ENCODE measurements at regions not wholly inside any gene's neighbourhood (a gene's known extent, or its start where the extent isn't known, plus 50 kb on each side); places are given as distances from the start of the nearest gene placed in this dataset.

DNA sequence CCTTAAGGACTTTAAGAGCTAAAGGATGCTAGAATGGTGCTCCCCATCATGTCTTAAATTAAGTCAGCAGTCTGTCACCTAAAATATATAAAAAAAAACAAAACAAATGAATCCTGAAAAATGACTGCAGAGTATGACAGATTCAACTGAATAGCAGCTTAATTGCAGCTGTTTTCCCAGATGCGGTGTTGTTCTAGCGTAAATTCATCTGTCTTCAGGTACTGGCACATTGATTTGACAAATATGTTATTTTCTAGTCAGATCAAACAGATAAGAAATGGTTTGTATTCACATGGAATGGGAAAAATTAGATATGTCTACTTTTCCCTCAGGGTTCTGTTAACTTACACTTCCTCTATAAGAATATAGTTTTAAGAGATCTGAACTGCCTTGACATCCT lies 211.7 kb downstream of the NAF1 start:
- no peak for DNase-seq
- ATAC-seq: no peak
- intact Hi-C loops (cut with micrococcal nuclease): no loop called here

DNA sequence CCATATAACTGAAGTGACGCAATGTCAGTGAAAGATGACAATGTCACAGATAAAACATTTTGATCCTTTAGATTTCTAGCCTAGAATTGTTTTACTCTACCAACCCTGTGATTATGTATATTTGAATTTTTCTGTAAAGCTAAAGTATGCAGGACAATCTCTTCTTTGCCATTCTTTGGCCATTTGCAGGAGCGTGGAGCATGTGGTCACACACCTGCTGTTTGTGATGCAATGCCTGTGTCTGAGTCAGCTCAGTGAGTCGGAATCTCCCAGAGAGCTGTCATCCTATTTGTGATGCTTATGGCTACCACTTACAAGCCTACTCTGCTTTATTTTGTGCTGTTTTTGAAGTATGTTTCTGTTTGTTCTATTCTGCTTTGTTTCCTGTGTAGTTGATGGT lies 214.5 kb downstream of the NAF1 start:
- intact Hi-C loops (cut with micrococcal nuclease): no loop called here
- DNase-seq (no peak), ATAC-seq (no peak)

DNA sequence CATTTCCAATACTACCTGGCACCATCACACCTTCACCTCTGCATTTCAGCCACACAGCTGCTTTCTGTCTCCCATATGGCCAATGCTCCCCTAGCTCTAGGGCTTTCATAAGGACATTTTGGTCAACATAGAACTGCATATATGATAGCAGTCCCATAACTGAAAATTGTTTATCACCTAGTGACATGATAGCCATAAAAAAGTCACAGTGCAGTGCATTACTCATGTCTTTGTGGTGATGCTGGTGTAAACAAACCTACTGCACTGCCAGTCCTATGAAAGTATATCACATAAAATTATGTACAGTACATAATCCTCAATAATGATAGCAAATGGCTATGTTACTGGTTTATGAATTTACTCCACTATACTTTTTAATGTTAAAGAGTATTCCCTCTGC lies 221.0 kb downstream of the NAF1 start:
- intact Hi-C loops (cut with micrococcal nuclease): no loop called here

DNA sequence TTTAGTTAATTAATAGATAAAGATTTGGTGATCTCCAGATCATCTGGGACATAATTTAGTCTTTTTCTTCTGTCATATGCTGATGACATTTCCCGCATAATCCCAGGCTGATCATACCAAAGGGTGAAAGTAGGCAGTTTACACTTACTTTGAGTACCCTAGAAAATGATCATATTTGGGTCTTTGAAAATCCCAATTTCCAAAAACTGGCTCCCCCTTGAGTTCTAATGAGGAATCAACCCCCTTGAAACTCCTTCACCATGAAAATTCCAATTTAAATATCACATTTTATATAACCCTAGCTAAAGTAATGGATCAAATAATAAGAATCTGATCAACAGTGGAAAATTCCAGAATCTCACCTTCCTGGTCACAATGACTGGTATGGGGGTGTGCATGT lies 223.4 kb downstream of the NAF1 start:
- ATAC-seq: no peak
- no peak for DNase-seq
- intact Hi-C loops (cut with micrococcal nuclease): no loop called here

More for the DNA sequence above, 221.0 kb downstream of the NAF1 start:
- no peak for DNase-seq
- ATAC-seq: no peak

DNA sequence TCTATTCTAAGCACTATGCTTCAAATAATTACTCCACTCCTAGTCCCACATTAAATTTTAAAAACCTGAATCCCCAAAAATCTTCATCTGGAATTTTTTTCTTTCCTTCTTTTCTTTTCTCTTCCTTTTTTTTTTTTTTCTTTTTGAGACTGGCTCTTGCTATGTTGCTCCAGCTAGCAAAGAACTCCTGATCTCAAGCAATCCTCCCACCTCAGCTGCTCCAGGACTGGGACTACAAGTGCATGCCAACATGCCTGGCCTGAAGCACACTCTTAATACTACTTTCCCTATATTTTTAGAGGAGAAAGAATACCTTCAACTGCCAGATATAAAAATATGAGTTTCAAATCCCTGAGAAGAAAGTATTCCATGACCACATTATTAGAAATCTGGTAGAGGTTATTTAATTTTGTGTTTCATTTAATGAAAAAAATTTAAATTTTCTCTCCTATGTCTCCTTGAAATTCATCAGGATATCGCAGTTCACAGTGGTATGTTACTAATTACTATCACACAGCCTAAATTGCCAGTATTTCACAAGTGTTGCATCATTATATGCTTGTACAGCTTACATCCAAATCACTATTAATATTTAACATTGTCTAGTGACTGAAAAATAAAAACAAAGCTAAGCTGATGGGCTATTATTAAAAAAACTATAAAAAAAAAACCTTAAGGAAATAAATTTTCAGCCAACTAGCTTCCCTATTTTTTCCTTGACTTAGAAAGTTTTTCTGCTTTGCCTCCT lies 227.8 kb downstream of the NAF1 start:
- ATAC-seq: no peak
- intact Hi-C loops (cut with micrococcal nuclease): no loop called here
- no peak for DNase-seq

DNA sequence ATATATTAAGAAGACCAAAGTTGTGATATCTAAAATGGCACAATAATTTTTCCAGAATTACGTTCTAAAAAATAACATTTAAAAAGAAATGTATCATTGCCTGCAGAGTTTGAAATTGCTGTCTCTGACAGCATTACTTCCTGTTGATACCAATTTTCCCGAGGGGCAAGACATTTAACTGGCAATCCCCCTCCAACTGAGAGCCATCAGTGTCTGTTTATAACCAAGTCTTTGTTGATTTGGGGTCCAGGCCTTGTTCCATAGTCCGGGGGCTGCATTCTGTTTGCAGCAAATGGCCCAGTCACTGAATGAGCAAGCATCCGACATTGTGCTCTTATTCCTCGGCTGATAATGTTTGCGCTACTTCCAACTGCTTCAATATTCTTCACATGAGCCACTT lies 231.5 kb downstream of the NAF1 start:
- ATAC-seq (no peak), DNase-seq (no peak)
- intact Hi-C loops (cut with micrococcal nuclease): no loop called here

DNA sequence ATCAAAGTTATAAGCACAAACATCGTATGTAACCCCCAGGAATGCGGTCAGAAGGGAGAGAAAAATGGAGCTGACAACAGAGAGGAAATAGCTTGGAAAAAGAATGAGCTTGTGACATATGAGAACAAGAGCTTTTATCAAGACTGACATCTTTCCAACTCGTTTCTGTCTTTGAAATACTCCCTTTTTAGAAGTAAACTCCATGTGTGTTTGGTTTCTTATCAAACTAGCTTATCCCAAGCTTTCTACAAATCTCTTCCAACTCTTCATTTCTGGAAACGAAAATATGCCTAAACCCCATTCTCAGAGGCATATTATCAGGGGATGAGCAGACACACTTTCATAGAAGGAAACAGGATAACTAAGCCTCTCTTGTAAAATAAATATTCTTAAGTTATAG lies 235.4 kb downstream of the NAF1 start:
- ATAC-seq (no peak), DNase-seq (no peak)
- intact Hi-C loops (cut with micrococcal nuclease): no loop called here

DNA sequence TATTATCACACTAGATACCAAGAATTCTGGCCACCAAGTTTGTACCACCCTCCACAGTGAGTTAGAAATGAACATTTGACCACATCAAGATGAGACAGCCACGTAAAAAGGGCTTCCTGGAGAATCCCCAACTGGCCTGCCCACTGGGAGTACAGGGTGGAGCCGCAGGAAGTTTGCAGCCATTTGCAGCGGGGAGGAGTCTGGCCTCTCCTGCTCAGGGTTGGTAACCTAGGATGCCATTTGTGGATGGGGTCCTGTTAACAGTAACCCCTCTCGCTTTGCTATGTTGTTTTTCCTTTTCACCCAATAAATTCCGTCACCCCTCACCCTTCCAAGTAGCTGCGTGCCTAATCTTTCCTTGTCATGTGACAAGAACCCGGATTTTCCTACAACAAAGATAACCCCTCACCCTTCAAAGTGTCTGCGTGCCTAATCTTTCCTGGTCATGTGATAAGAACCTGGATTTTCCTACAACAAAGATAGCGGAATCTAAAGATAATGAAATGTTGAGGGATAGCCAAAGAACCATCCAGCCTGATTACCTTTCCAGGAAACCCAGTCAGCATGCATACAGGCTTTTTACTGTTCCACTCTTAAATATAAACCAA lies 245.4 kb downstream of the NAF1 start:
- DNase-seq (no peak), ATAC-seq (no peak)
- intact Hi-C loops (cut with micrococcal nuclease): no loop called here

DNA sequence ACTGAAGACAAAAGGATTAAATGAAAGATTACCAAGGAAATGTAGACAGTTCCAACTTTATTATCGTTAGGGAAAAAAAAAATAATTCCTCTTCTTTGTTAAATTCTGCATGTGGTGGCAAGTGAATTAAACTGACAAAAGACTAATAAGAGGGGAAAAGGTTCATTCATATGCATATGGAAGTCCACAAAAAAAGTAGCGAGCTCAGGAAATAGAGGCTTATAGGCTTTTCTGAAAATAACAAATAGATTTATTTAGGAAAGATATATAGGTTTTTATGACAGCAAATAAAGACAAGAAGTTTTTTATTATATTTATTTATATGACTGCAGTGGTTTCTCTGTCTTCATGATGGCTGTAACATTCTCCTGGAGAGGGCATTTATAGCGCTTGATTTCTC lies 246.0 kb downstream of the NAF1 start:
- intact Hi-C loops (cut with micrococcal nuclease): no loop called here
- ATAC-seq (no peak), DNase-seq (no peak)

DNA sequence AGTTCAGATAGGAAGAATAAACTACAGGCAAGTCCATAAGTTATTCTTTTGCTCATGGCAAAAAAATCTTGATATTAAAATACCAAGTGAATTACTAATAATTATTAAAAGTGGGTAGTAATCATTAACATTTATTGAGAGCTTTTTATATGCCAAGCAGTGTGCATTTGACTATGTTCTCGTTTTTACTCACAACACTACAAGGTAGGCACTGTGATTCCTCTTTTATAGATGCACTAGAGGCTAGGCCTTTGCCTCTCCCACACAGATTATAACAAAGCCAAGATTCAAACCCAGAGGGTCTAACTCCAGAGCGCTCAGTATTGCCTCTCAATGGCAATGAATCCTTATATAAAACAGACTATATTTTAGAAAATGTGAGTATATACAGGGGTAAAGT lies 254.2 kb downstream of the NAF1 start:
- DNase-seq (no peak), ATAC-seq (no peak)
- intact Hi-C loops (cut with micrococcal nuclease): no loop called here

DNA sequence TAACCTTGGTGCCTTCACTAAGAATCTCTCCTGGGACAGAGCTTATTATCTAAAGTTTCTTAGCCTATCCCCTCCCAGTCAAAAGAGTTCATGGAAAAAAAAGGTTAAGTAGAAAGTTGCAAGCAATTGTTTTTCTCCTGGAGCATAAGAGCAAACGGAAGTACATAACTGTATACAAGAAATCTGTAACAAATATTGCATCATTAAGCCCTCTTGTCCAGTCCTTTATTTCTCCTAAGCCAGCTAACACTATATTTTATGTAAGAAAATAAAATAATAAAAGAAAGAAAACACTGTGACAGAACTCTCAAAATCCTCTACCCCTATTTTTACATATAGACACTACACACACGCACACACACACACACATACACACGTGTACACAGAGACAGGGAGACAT lies 255.3 kb downstream of the NAF1 start:
- intact Hi-C loops (cut with micrococcal nuclease): no loop called here
- no peak for ATAC-seq
- DNase-seq: no peak

DNA sequence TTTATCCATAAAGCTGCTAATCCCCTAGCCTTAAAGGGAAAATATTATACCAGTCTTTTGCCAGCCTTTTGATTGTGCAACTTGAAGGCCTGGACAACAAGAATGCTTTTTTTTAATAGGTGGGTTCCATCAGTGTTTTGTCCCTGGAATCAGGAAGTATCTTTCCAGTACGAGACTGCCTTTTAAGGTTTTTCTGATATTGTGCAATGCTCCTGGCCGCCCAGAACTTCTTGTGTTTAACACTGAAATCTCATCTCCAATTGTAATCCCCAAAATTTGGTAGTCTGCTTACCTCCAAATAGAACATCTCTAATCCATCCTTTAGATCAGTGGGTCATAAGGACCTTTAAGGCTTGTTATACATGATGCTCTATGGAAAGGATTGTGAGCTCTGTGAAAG lies 256.7 kb downstream of the NAF1 start:
- ATAC-seq: no peak
- intact Hi-C loops (cut with micrococcal nuclease): no loop called here
- DNase-seq: no peak

DNA sequence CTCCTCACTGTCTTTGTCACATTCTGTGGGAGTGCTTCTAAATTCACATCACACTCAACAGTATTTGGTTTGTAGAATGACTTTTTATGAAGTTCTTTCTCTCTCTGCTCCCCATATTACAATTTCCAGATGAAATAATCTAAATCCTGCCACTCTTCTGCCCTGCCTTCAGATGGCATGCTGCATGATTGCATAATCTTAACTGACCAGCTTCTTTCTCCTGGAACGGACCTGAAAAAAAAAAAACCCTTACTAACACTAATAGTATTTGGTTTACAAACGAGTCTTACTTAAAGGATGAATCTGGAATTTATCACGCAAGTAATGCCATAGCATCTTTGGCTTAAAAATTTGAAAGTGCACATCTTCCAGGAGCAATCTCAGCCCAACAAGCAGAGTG lies 272.3 kb downstream of the NAF1 start:
- no peak for ATAC-seq

DNA sequence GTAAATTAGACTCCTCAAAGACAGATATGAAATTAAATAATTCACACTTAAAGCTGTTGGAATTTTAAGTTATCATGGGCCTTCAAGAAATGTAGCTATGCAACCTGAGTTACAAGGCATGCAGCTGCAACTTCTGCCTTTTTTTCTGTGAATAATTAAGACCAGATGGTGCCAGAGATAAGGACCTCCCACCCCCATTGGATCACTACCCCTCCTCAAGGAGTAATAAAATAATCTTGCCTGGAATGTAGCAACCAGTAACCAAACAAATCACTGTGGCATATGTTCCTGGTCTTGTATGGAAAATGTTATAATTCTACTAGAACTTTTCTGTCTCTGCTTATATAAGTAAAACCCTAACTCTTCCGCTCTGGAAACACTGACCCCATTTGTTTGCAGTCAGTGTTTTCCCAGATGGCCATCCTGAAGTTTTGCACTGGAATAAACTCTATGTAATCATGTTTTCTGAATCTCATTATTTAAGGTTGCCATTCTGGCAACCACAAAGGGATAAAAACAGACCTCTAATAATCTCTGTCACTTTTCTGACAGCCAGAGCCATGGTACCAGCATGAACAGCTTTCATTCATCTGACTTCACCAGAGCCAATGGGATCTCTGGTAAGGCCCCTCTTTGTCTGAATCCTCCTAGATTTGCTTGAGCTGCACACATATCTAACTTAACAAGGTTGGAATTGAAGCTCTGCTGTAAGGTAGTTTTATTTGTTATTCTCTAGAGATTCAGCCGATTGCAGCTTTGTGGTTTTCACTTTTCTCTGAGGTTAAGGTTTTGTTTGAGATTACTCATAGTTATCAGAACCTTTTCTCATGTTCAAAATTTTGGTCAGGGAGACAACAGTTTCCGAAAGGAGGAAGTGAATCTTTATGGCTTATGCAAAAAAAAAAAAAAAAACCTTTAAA lies 274.6 kb downstream of the NAF1 start:
- intact Hi-C loops (cut with micrococcal nuclease): no loop called here
- ATAC-seq (no peak), DNase-seq (no peak)

More for the DNA sequence above, 272.3 kb downstream of the NAF1 start:
- intact Hi-C loops (cut with micrococcal nuclease): no loop called here
- DNase-seq: no peak

DNA sequence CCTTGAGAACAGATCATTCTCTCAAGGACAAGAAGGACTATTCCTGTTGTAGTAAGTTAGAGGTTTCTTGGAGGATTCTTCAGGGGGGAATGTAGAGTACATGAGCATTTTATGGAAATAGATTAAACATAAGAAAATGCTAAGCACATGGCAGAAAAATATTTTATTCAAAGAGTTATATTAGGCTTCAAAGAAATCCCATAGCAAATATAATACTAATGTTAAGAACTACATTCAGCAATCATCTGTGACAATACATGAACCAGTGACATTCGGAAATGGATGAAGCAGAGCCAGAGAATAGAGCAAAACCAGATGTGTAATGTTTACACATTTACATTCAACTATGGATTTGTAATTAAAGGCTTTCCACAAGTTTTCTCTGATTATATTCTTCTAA lies 288.6 kb downstream of the NAF1 start:
- no peak for DNase-seq

DNA sequence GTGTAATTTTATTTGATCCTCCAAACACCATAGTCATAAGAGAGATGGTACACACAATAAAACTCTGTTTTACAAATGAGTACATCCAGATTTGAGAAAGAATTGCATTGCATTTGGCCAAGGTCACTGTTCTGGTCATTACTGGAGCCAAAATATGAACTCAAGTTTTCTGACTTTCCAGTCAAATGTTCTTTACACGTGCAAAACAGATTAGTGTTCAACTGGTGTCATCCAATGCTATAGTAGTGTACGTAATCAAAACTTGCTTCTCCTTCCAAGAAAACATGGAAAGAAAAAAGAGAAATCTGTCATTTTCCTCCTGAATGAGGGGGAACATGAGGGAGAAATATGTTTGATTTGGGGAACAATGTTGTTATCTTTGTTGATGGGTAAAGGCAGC lies 291.9 kb downstream of the NAF1 start:
- intact Hi-C loops (cut with micrococcal nuclease): no loop called here
- ATAC-seq (no peak), DNase-seq (no peak)

More for the DNA sequence above, 288.6 kb downstream of the NAF1 start:
- intact Hi-C loops (cut with micrococcal nuclease): no loop called here
- ATAC-seq: no peak

DNA sequence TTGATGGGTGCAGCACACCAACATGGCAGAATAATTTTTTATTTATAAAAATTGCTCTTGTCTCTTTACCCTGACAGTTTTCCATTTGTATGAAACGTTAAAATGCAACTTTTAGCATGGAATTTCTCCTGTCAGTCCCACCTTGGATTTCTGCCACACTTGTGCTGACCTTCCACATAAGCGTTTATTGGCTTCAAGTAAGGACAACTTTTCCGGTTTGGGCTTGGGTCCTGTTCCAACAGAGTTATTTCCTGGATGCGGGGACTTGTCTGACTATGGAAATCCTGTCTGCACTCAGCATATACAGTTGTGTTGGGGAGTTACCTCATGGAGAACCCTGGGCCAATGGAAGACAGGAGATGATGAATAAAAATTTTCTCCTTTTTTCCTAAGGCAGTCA lies 294.7 kb downstream of the NAF1 start:
- ATAC-seq (no peak), DNase-seq (no peak)
- intact Hi-C loops (cut with micrococcal nuclease): no loop called here

DNA sequence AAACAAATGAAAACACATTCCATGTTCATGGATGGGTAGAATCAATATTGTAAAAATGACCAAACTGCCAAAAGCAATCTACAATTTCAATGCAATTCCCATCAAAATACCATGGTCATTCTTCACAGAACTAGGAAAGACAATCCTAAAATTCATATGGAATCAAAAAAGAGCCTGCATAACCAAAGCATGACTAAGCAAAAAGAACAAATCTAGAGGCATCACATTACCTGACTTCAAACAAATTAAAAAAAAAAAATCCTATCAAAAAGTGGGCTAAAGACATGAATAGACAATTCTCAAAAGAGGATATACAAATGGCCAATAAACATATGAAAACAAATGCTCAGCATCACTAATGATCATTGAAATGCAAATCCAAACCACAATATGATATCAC lies 297.5 kb downstream of the NAF1 start:
- DNase-seq (no peak), ATAC-seq (no peak)
- intact Hi-C loops (cut with micrococcal nuclease): no loop called here

DNA sequence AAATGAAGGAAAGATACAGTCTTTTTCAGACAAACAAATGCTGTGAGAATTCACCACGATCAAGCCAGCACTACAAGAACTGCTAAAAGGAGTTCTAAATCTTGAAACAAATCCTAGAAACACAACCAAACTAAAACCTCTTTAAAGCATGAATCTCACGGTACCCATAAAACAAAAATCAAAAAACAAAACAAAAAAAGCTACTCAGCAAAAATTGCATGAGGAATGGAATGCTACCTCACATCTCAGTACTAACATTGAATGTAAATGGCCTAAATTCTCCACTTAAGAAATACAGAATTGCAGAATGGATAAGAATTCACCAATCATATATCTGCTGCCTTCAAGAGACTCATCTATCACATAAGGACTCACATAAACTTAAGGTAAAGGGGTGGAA lies 300.1 kb downstream of the NAF1 start:
- no peak for DNase-seq
- intact Hi-C loops (cut with micrococcal nuclease): no loop called here
- no peak for ATAC-seq

DNA sequence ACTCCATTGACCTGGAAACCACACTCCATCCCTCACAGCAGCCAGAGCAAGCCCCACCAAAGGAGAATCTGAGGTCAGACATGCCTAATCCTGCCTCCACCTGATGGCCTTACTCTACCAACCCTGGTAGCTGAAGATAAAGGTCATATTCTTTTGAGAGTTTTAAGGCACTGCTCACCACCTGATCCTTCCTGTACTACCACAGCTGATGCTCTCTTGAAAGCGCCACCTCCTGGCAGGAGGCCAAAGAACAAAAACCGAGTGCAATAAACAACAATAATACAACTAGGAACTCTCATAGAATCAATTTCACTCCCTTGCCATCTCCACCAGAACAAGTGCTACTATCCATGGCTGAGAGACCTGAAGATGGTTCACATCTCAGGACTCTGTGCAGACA lies 301.6 kb downstream of the NAF1 start:
- intact Hi-C loops (cut with micrococcal nuclease): no loop called here
- ATAC-seq (no peak), DNase-seq (no peak)

Measured in left ventricle myocardium superior (tissue), 1 donor.